D721Med (cell line): ENCODE measurements at regions not wholly inside any gene's neighbourhood (a gene's known extent, or its start where the extent isn't known, plus 50 kb on each side); places are given as distances from the start of the nearest gene placed in this dataset.

Experiments
- DNase-seq: peaks from one replicate; pipeline ENCODE4 v3.0.0; 2011; ENCODE audit warnings: low spot score; ENCODE audit not compliant: insufficient read length
- FAIRE-seq: peaks from 2 replicates; lab custom pipeline; 2011; peaks lifted over from hg19 to GRCh38; lab: Jason Lieb, UNC
- TF ChIP-seq, protein P1 (sequence below): IDR thresholded peaks from 2 replicates; pipeline ENCODE4 v1.5.1; 2012; ENCODE audit warnings: mild to moderate bottlenecking, control low read depth; ENCODE audit not compliant: insufficient read depth; ENCODE audit errors: missing control alignments

DNA sequence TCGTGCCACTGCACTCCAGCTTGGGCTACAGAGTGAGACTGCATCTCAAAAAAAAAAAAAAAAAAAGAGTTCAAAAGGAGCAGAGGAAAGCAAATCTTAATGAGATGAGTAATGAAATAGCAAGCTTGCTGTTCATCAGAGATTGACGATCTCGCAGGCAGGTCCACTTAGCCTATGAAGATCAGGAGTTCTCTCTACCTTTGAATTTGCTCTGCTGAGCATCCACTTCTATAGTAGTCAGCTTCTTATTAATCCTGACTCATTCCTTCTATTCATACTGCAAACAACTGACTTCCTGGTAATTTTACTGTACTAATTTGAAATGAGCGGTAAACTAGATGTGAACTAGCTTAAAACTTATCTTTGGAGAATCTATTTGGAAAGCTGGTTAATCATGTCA is 1014.6 kb downstream of the GATA3 start:
- DNase-seq, result no peak
- FAIRE-seq, result no peak
- TF ChIP-seq, protein P1, sequence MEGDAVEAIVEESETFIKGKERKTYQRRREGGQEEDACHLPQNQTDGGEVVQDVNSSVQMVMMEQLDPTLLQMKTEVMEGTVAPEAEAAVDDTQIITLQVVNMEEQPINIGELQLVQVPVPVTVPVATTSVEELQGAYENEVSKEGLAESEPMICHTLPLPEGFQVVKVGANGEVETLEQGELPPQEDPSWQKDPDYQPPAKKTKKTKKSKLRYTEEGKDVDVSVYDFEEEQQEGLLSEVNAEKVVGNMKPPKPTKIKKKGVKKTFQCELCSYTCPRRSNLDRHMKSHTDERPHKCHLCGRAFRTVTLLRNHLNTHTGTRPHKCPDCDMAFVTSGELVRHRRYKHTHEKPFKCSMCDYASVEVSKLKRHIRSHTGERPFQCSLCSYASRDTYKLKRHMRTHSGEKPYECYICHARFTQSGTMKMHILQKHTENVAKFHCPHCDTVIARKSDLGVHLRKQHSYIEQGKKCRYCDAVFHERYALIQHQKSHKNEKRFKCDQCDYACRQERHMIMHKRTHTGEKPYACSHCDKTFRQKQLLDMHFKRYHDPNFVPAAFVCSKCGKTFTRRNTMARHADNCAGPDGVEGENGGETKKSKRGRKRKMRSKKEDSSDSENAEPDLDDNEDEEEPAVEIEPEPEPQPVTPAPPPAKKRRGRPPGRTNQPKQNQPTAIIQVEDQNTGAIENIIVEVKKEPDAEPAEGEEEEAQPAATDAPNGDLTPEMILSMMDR, result no peak

DNA sequence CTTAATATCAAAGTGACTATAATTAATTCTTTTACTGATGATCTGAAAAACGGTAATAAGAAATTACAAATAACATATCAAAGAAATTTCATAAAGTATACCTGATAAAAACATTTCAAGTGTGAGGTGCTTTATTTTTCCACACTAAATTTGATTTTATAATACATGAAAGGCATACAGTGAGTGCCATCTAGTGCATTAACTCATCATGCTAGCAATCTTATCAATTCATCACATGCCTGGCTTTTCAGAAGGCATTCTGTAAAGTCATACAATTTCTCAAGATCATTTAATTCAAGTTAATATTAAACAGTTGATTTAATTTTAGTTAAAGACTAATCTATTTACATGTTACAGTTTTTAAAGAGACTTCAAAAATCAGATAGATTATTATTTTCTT is 1020.9 kb downstream of the GATA3 start:
- DNase-seq, result no peak
- TF ChIP-seq, protein P1, result peak; percentile 2
- no peak for FAIRE-seq

DNA sequence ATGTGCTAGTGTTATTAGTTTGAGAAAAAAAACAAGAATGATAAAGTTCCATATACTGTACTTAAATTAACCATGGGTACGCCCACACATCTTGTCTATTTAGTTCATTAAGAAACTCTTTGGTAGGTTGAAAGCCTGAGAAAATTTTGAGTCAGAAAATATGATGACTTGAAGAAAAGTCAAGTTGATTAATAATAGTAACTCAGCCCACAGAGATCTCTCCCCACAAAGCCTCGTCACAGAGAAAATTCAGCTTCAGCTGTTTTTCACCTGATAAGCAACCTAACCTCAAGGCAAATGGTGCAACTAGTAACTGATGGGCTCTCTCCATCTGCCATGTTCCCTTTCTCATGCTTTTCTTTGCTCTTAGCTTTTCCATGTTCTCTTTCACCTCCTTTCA is 1021.6 kb downstream of the GATA3 start:
- TF ChIP-seq, protein P1, result no peak
- DNase-seq (no peak), FAIRE-seq (no peak)

DNA sequence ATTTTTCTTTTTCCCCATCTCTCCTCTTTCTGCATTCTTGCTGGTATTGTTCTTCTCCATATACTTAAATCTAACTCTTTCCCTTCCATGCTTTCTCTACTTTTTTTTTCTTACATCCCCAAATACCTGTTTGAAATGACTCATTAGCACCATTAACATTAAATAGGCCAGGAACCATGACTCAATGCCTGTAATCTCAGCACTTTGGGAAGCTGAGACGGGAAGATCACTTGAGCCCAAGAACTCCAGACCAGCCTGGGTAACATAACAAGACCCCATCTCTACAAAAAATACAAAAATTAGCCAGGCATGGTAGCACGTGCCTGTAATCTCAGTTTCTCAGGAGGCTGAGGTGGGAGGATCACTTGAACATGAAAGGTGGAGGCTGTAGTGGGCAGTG is 1026.8 kb downstream of the GATA3 start:
- DNase-seq (no peak), FAIRE-seq (no peak)
- TF ChIP-seq, protein P1, result no peak

DNA sequence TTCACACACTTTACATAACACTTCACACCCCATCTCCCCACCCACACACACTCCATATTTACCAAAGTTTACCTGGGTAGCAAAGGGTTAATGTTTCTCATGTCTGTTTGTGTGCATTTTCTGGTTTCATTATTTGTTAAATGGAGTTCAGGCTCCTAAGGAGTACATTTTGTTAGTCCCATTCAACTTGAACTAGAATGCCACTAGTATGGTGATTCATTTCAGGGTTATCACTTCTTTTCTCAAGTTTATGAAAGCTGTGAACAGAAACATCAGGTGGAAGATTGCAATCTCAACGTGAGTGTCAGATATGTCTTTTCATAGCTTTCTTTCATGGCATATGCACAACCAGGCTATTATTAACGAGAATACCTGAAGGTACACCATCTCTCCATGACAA is 1027.5 kb downstream of the GATA3 start:
- DNase-seq (no peak), FAIRE-seq (no peak)
- TF ChIP-seq, protein P1, result no peak

DNA sequence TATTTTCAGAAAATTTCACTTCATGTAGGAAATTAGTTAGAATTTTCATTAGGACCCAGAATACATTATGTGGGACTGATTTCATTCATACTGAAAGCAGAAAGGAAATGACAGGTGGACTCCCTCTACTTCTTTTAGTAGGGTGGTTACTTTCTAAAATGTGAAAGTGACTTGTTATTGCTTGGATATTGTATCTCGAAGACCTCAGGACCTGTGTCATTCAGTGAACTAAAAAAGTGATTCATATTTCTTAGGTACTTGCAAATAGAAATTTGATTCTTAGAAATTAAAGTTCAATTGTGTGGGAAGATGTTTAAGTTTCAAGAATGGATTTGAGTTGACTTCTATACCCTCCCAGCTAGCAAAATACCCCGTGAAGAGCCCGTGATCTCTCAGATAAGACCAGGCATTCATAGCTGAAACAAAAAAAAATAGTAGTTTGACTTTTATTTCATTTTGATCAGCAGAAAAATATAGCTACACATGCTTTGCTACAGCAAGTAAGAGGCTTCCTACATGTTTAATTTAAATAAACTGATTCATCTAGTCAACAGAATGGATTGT is 1037.1 kb downstream of the GATA3 start:
- FAIRE-seq (no peak), DNase-seq (no peak)

DNA sequence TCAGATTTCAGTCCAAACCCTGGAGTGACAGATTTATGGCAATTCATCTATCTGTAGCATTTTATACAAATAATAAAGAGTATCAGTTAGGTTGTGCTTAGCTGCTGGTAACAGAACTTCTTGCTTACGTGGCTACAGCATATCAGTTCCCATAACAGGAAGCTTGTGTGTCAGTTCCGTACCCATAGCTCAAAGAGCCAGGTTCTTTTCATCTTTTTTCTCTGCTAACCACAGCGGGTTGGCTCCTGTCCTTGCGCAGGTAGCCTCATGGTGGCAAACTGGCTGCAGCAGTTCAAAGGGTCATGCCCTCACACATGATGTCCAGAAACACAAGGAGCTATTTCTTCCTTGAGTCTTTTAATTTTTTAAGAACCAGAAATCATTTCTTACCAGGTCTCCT is 1041.8 kb downstream of the GATA3 start:
- FAIRE-seq, result no peak
- DNase-seq, result no peak
- TF ChIP-seq, protein P1, result no peak

More for the DNA sequence above, 1037.1 kb downstream of the GATA3 start:
- TF ChIP-seq, protein P1, result no peak
